Ishikawa (cell line): ENCODE measurements at regions not wholly inside any gene's neighbourhood (a gene's known extent, or its start where the extent isn't known, plus 50 kb on each side); places are given as distances from the start of the nearest gene placed in this dataset.

Source experiments
- EP300 ChIP-seq: IDR thresholded peaks from 2 replicates; pipeline ENCODE4 v1.6.1; 2012; ENCODE audit warnings: borderline replicate concordance
- ZBTB7A ChIP-seq: IDR thresholded peaks from 2 replicates; pipeline ENCODE4 v1.6.1; 2012; ENCODE audit warnings: low read depth
- TF ChIP-seq, protein P1 (sequence below): IDR thresholded peaks from 2 replicates; pipeline ENCODE4 v1.6.1; 2012

DNA sequence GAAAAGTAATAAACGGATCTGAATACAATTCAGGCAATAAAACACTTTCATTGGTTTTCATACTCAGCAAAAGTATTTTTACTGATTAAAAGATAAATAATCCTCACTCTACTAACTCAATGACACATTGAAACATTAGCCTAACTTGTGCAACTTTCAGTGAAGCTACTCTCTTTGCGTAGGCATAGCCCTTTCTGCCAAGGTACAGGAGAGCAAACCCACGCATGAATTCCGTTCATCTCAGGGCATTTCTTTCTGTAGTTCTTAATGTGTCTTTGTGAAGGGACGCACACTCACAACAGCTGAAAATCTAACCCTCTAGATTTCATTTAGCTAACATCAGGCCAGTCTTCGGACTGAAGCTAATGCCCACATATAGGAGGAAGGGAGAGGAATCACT is 66.4 kb upstream of the TLE1 start:
- no peak for TF ChIP-seq EP300
- TF ChIP-seq, protein P1, sequence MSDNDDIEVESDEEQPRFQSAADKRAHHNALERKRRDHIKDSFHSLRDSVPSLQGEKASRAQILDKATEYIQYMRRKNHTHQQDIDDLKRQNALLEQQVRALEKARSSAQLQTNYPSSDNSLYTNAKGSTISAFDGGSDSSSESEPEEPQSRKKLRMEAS: no peak
- no peak for TF ChIP-seq ZBTB7A
